HL-60 (cell line): ENCODE measurements at regions not wholly inside any gene's neighbourhood (a gene's known extent, or its start where the extent isn't known, plus 50 kb on each side); places are given as distances from the start of the nearest gene placed in this dataset.
"Not testable (repeated sequence)": the region's sequence is repeated elsewhere in the genome, so short reads cannot be mapped to it uniquely, and the experiment has no call there.

ENCODE experiments used
- DNase-seq, 2 experiments: peaks; one replicate each; pipeline ENCODE4 v3.0.0-alpha.2; 2010 to 2020; ENCODE audit warnings: low read depth in 1 of 2, low spot score in 1 of 2
- H3K27ac ChIP-seq: fragments of 250-450 bp; sonication (Bioruptor Pico); replicated peaks from 2 replicates; pipeline ENCODE4 v1.5.1; 2020; ENCODE audit warnings: mild to moderate bottlenecking, moderate library complexity
- H3K27me3 ChIP-seq: fragments of 250-450 bp; sonication (Bioruptor Pico); 2 replicates; pipeline ENCODE4 v1.5.1; 2021; ENCODE audit warnings: mild to moderate bottlenecking, moderate library complexity; ENCODE audit not compliant: insufficient read depth, poor library complexity, severe bottlenecking
- H3K4me3 ChIP-seq: replicated peaks from 2 replicates; pipeline ENCODE4 v1.5.1; 2011; ENCODE audit warnings: mild to moderate bottlenecking, control low read depth, low read length; ENCODE audit not compliant: insufficient read depth
- GABPA ChIP-seq: IDR thresholded peaks from 2 replicates; pipeline ENCODE4 v1.6.1; 2012; ENCODE audit warnings: low read depth
- POLR2AphosphoS5 ChIP-seq: IDR thresholded peaks from 2 replicates; pipeline ENCODE4 v1.6.1; 2012; ENCODE audit warnings: low read depth
- SPI1 ChIP-seq: IDR thresholded peaks from 2 replicates; pipeline ENCODE4 v1.6.1; 2012; ENCODE audit warnings: low read depth, mild to moderate bottlenecking, borderline replicate concordance
- TF ChIP-seq, protein P1 (sequence below): IDR thresholded peaks from 2 replicates; pipeline ENCODE4 v1.6.1; 2012; ENCODE audit warnings: low read depth; ENCODE audit not compliant: insufficient replicate concordance
- TF ChIP-seq, protein P2 (sequence below): IDR thresholded peaks from one replicate; pipeline ENCODE4 v1.5.1; 2011; ENCODE audit warnings: low read length, control low read depth, inconsistent platforms; ENCODE audit not compliant: insufficient read depth

DNA sequence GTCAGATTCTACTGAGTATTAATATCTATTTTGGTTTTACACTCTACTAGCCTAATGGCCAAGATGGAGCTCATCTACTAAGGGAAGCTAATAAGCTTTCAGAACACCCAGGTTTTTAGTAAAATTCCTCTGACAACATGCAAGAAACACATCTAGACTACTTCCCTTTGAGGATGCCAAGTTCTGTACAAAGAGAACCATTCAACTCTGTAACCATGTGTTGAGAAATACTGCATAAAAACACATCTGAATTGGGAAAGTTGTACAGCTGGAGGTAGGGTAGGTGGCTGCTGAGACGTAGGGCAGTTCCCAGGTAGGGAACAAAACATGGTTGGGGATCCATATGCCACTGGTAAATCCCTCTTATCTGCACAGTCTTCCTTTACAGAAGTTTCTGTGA lies 66.2 kb downstream of the SC5D start:
- Histone ChIP-seq H3K27ac (peak overlapping the region; percentile 24), H3K4me3 (no peak overlapping the region), H3K27me3 (no peaks in the 10 kb centered on the region)
- TF ChIP-seq, protein P1, sequence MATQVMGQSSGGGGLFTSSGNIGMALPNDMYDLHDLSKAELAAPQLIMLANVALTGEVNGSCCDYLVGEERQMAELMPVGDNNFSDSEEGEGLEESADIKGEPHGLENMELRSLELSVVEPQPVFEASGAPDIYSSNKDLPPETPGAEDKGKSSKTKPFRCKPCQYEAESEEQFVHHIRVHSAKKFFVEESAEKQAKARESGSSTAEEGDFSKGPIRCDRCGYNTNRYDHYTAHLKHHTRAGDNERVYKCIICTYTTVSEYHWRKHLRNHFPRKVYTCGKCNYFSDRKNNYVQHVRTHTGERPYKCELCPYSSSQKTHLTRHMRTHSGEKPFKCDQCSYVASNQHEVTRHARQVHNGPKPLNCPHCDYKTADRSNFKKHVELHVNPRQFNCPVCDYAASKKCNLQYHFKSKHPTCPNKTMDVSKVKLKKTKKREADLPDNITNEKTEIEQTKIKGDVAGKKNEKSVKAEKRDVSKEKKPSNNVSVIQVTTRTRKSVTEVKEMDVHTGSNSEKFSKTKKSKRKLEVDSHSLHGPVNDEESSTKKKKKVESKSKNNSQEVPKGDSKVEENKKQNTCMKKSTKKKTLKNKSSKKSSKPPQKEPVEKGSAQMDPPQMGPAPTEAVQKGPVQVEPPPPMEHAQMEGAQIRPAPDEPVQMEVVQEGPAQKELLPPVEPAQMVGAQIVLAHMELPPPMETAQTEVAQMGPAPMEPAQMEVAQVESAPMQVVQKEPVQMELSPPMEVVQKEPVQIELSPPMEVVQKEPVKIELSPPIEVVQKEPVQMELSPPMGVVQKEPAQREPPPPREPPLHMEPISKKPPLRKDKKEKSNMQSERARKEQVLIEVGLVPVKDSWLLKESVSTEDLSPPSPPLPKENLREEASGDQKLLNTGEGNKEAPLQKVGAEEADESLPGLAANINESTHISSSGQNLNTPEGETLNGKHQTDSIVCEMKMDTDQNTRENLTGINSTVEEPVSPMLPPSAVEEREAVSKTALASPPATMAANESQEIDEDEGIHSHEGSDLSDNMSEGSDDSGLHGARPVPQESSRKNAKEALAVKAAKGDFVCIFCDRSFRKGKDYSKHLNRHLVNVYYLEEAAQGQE: no peak
- TF ChIP-seq, protein P2, sequence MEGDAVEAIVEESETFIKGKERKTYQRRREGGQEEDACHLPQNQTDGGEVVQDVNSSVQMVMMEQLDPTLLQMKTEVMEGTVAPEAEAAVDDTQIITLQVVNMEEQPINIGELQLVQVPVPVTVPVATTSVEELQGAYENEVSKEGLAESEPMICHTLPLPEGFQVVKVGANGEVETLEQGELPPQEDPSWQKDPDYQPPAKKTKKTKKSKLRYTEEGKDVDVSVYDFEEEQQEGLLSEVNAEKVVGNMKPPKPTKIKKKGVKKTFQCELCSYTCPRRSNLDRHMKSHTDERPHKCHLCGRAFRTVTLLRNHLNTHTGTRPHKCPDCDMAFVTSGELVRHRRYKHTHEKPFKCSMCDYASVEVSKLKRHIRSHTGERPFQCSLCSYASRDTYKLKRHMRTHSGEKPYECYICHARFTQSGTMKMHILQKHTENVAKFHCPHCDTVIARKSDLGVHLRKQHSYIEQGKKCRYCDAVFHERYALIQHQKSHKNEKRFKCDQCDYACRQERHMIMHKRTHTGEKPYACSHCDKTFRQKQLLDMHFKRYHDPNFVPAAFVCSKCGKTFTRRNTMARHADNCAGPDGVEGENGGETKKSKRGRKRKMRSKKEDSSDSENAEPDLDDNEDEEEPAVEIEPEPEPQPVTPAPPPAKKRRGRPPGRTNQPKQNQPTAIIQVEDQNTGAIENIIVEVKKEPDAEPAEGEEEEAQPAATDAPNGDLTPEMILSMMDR: no peak
- no peak for TF ChIP-seq GABPA
- no peak for TF ChIP-seq SPI1
- TF ChIP-seq POLR2AphosphoS5: no peak
- peak in 1 of 2 experiments; percentile 59 for DNase-seq

DNA sequence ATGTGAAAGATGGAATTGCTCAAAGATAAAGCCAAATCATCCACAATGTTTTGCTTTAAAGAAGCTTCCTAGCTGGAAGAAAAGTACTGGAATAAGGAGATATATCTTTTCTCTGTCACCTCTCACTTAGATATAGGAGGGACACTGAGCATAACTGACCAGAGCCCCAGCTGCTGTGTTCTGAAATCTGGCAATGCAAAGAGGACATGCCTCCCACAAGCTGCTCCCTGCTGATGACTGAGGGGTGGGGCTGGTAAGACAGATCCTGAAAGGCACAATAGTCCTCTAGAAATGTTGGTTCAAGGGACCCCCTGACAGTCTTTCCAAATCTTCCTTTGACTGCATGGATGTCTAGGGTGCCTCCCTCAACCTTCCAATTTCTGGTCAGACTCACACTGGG lies 67.0 kb downstream of the SC5D start:
- Histone ChIP-seq H3K27ac (peak overlapping the region; percentile 25; the same call in 1 of the 2 replicates), H3K27me3 (no peaks in the 10 kb centered on the region), H3K4me3 (no peak overlapping the region)
- TF ChIP-seq GABPA: no peak
- TF ChIP-seq, protein P1: no peak
- TF ChIP-seq, protein P2: no peak
- TF ChIP-seq POLR2AphosphoS5: no peak
- no peak for TF ChIP-seq SPI1
- no peak for DNase-seq

DNA sequence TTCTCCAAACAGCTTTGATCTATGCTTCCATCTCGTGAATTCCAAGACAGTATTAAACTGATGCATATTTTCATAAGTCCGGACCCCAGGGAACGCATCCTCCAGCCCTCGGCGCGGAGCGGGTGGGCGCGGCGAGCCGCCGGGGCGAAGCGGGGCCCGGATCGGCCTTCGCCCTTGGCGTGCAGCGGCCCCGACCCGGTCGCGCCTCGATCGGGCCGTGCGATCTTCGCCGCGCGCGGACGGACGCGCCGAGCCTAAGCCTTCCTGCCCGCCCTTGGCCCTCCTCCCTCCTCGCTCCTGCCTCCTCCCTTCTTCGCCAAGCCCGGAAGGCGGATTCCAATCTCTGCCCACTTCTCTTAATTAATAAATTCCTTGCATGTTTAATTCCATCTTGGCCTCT lies 70.4 kb downstream of the SC5D start:
- H3K27me3 ChIP-seq, DNase-seq, H3K27ac ChIP-seq, H3K4me3 ChIP-seq: not testable (repeated sequence)

DNA sequence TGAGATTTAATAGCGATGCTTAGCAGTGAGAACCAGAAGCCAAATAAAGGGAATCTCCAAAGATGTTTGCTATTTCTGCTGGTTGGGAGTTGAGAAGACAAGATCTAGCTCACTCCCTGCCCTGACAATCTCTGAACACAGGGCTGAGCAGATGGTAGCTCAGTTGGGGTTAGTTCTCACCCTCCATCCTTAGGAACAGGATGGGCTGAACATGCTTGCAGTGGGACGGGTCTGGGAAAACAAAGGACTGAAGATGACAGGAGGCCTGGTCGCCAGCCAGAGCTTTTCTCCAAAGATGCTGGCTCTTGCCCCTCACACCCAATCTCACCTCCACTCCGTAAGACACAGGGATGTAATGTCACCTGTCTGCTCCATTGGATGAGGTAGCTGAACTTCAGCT lies 72.7 kb downstream of the SC5D start:
- H3K4me3 ChIP-seq: no peak overlapping the region
- no peak for DNase-seq
- no peak overlapping the region for H3K27ac ChIP-seq
- TF ChIP-seq POLR2AphosphoS5 (no peak), GABPA (no peak), SPI1 (no peak)
- TF ChIP-seq, protein P1: no peak
- TF ChIP-seq, protein P2: no peak
- no peaks in the 10 kb centered on the region for H3K27me3 ChIP-seq
